ENCODE measurements at regions not wholly inside any gene's neighbourhood (a gene's known extent, or its start where the extent isn't known, plus 50 kb on each side); places are given as distances from the start of the nearest gene placed in this dataset.

DNA sequence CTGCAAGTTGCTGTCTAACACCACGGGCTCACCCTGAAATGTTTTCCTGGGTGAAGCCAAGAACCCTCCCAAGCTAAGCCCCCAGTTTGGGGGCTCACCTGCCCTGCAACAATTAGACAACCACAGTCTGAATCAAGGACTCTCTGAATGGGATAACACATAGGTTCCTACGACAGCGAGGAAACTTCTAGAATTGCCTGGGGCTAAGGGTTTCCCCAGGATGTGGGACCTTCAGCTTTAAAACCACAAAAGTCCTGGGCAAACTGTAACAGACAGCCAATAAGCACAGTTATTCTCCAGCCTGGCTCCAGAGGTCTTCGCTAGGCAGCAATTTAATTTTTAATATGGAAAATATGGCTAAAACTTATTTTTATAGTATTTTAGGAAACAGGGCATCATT is 162.6 kb downstream of the PRKX start:
- Histone ChIP-seq H3K4me1 (ENCODE audit: insufficient read depth, insufficient read length) (peaks cover 4% of the 10 kb centered on the region), H3K36me3 (ENCODE audit: insufficient read depth, insufficient read length, low read length) (no peaks in the 10 kb centered on the region), H3K9me3 (ENCODE audit: insufficient read depth, low read length) (no peaks in the 10 kb centered on the region; the same call in 1 of the 2 replicates), H3K9ac (ENCODE audit: insufficient read length, low read depth) (no peak overlapping the region), H3K27me3 (ENCODE audit: insufficient read depth, insufficient read length) (no peaks in the 10 kb centered on the region), H3K4me3 (ENCODE audit: insufficient read length, low read depth) (no peak overlapping the region)
- DNase-seq (ENCODE audit: low read depth, low spot score) = no peak
- TF ChIP-seq ZNF274 (IDR thresholded peaks at IDR 0.05; ENCODE audit: low read depth, low read length) (no peak), SUZ12 (IDR thresholded peaks at IDR 0.05; ENCODE audit: extremely low read depth, insufficient read depth, insufficient read length) (no peak), YY1 (IDR thresholded peaks at IDR 0.05; ENCODE audit: insufficient read depth, insufficient read length) (no peak)

DNA sequence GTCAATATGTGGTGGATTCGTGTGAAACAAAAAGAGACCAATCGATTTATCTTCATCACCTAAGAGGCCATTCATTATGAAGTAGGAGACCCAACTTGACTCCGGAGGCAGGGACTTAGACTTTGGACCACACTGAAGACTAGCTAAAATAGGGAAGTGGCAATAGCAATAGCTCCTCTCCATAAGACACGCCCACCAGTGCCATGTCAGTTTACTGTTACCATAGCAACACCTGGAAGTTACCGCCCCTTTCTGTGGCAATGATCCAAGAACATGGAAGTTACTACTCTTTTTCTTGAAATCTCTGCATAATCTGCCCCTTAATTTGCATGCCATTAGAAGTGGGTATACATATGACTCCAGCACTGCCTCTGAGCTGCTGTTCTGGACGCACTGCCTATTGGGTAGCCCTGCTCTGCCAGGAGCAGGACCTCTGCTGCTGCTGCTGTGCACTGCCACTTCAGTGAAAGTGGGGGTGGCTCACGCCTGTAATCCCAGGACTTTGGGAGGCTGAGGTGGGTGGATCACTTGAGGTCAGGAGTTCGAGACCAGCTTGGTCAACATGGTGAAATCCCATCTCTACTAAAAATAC is 163.2 kb downstream of the PRKX start:
- TF ChIP-seq SUZ12 (IDR thresholded peaks at IDR 0.05; ENCODE audit: extremely low read depth, insufficient read depth, insufficient read length) = no peak
- no peak for TF ChIP-seq ZNF274 (IDR thresholded peaks at IDR 0.05; ENCODE audit: low read depth, low read length)
- TF ChIP-seq YY1 (IDR thresholded peaks at IDR 0.05; ENCODE audit: insufficient read depth, insufficient read length) = no peak
- no peak for DNase-seq (ENCODE audit: low read depth, low spot score)
- peaks cover 4% of the 10 kb centered on the region for H3K4me1 ChIP-seq (ENCODE audit: insufficient read depth, insufficient read length)
- H3K9me3 ChIP-seq (ENCODE audit: insufficient read depth, low read length) = no peaks in the 10 kb centered on the region; the same call in 1 of the 2 replicates
- no peak overlapping the region for H3K9ac ChIP-seq (ENCODE audit: insufficient read length, low read depth)
- H3K36me3 ChIP-seq (ENCODE audit: insufficient read depth, insufficient read length, low read length) = no peaks in the 10 kb centered on the region
- no peak overlapping the region for H3K4me3 ChIP-seq (ENCODE audit: insufficient read length, low read depth)
- no peaks in the 10 kb centered on the region for H3K27me3 ChIP-seq (ENCODE audit: insufficient read depth, insufficient read length)

DNA sequence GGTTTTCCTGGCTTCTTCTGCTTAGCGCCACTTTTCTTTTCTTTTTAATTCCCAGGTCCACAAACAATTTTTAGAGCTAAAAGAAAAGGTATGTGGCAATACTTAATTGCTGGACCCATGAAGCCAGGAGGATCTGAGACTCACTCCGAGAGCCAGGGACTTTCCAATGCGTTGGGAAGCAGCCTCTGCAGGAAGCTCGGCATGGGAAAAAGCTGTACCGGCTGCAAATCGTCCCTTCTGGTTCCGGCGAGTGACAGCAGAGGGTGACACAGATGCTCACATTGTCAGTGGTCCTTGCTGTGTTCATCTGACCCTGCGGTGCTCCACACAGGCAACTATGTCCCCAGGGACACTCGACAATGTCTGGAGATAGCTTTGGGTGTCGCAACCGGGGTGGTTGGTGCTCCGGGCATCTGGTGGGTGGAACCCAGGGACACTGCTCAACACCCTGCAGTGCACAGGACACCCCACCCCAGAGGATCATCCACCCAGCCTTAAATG is 164.0 kb downstream of the PRKX start:
- no peak for DNase-seq (ENCODE audit: low read depth, low spot score)
- H3K9ac ChIP-seq (ENCODE audit: insufficient read length, low read depth) = peak overlapping the region; percentile 26

DNA sequence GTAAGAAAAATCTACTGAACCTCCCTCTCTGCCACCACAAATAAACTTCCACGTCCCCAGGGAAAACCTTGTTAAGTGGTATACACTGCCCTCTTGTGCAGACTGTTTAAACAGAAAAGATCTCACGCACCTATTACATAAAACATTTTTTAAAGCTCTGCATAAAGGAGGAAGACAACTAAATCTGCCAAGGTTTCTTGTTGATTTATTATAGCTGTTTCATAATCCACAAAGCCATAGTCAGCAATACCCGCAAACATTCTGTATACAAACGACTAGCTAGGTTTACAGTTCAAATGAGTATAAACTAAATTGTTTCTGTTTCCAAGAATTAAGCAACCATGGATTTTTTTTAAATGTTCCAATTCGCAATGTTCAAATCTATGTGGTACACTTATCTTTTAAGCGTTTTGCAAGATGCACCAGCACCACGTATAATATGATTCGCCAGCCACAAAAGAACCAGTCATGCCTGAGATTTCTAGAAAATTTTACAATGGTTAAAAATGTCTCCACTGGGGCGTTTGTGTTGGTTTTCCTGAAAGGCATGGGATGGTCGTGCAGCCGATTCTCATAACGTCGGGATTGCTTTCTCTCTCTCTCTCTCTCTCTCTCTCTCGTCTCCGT is 164.6 kb downstream of the PRKX start:
- peak overlapping the region; percentile 26 for H3K9ac ChIP-seq (ENCODE audit: insufficient read length, low read depth)

More for the DNA sequence above, 164.0 kb downstream of the PRKX start:
- peak overlapping the region; percentile 28 for H3K4me3 ChIP-seq (ENCODE audit: insufficient read length, low read depth)
- H3K36me3 ChIP-seq (ENCODE audit: insufficient read depth, insufficient read length, low read length) = no peaks in the 10 kb centered on the region
- H3K4me1 ChIP-seq (ENCODE audit: insufficient read depth, insufficient read length) = peaks cover 4% of the 10 kb centered on the region
- H3K9me3 ChIP-seq (ENCODE audit: insufficient read depth, low read length) = no peaks in the 10 kb centered on the region; the same call in 1 of the 2 replicates
- no peaks in the 10 kb centered on the region for H3K27me3 ChIP-seq (ENCODE audit: insufficient read depth, insufficient read length)
- TF ChIP-seq ZNF274 (IDR thresholded peaks at IDR 0.05; ENCODE audit: low read depth, low read length) (no peak), SUZ12 (IDR thresholded peaks at IDR 0.05; ENCODE audit: extremely low read depth, insufficient read depth, insufficient read length) (no peak), YY1 (IDR thresholded peaks at IDR 0.05; ENCODE audit: insufficient read depth, insufficient read length) (no peak)

DNA sequence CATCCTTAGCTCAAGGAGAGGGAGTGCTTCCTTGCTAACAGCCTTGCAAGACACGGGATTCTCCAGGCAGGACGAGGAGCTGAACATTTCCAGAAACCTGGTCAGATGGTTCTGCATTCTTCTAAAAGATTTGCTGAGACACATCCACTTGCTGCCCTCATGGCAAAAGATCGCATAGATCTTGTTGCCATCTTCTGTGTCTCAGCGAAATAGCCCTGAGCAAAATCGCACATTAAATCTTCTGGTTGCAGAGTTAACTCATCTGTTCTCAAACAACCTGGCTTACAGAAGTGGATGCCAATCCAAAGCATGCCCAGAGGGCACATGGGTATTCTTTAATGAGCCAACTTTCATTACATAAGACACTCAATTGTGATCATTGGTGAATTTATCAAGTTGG is 167.5 kb downstream of the PRKX start:
- Histone ChIP-seq H3K4me3 (ENCODE audit: insufficient read length, low read depth) (no peak overlapping the region), H3K9ac (ENCODE audit: insufficient read length, low read depth) (no peak overlapping the region), H3K9me3 (ENCODE audit: insufficient read depth, low read length) (no peaks in the 10 kb centered on the region; the same call in 1 of the 2 replicates), H3K36me3 (ENCODE audit: insufficient read depth, insufficient read length, low read length) (no peaks in the 10 kb centered on the region), H3K27me3 (ENCODE audit: insufficient read depth, insufficient read length) (no peaks in the 10 kb centered on the region), H3K4me1 (ENCODE audit: insufficient read depth, insufficient read length) (peaks cover 2% of the 10 kb centered on the region)
- TF ChIP-seq YY1 (IDR thresholded peaks at IDR 0.05; ENCODE audit: insufficient read depth, insufficient read length) (no peak), SUZ12 (IDR thresholded peaks at IDR 0.05; ENCODE audit: extremely low read depth, insufficient read depth, insufficient read length) (no peak), ZNF274 (IDR thresholded peaks at IDR 0.05; ENCODE audit: low read depth, low read length) (no peak)
- DNase-seq (ENCODE audit: low read depth, low spot score) = no peak

More for the DNA sequence above, 164.6 kb downstream of the PRKX start:
- H3K9me3 ChIP-seq (ENCODE audit: insufficient read depth, low read length) = no peaks in the 10 kb centered on the region; the same call in 1 of the 2 replicates
- H3K4me1 ChIP-seq (ENCODE audit: insufficient read depth, insufficient read length) = peaks cover 4% of the 10 kb centered on the region
- H3K27me3 ChIP-seq (ENCODE audit: insufficient read depth, insufficient read length) = no peaks in the 10 kb centered on the region
- H3K36me3 ChIP-seq (ENCODE audit: insufficient read depth, insufficient read length, low read length) = no peaks in the 10 kb centered on the region
- no peak for TF ChIP-seq SUZ12 (IDR thresholded peaks at IDR 0.05; ENCODE audit: extremely low read depth, insufficient read depth, insufficient read length)
- TF ChIP-seq YY1 (IDR thresholded peaks at IDR 0.05; ENCODE audit: insufficient read depth, insufficient read length) = no peak
- no peak for TF ChIP-seq ZNF274 (IDR thresholded peaks at IDR 0.05; ENCODE audit: low read depth, low read length)
- DNase-seq (ENCODE audit: low read depth, low spot score) = no peak
- peak overlapping the region; percentile 28 for H3K4me3 ChIP-seq (ENCODE audit: insufficient read length, low read depth)

DNA sequence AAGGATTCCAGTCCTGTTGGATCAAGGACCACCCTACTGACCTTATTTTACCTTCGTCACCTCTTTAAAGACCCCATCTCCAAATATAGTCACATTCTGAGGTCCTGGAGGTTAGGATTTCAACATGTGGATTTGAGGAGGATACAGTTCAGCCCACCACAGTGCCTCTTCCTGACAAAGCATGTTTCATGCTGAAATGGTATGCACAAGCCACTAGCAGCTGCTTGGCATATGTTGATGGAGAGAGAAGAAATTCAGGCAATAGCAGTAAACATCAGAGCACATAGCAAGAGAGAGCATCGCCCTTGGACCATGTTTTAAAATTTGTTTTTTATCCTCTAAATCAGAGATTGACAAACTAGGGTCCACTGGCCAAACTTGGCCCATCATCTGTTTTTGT is 172.1 kb downstream of the PRKX start:
- no peak for DNase-seq (ENCODE audit: low read depth, low spot score)
- Histone ChIP-seq H3K4me3 (ENCODE audit: insufficient read length, low read depth) (no peak overlapping the region), H3K36me3 (ENCODE audit: insufficient read depth, insufficient read length, low read length) (no peaks in the 10 kb centered on the region), H3K4me1 (ENCODE audit: insufficient read depth, insufficient read length) (no peaks in the 10 kb centered on the region), H3K9ac (ENCODE audit: insufficient read length, low read depth) (no peak overlapping the region), H3K27me3 (ENCODE audit: insufficient read depth, insufficient read length) (no peaks in the 10 kb centered on the region), H3K9me3 (ENCODE audit: insufficient read depth, low read length) (no peaks in the 10 kb centered on the region)
- TF ChIP-seq SUZ12 (IDR thresholded peaks at IDR 0.05; ENCODE audit: extremely low read depth, insufficient read depth, insufficient read length) = no peak
- no peak for TF ChIP-seq YY1 (IDR thresholded peaks at IDR 0.05; ENCODE audit: insufficient read depth, insufficient read length)
- TF ChIP-seq ZNF274 (IDR thresholded peaks at IDR 0.05; ENCODE audit: low read depth, low read length) = no peak

DNA sequence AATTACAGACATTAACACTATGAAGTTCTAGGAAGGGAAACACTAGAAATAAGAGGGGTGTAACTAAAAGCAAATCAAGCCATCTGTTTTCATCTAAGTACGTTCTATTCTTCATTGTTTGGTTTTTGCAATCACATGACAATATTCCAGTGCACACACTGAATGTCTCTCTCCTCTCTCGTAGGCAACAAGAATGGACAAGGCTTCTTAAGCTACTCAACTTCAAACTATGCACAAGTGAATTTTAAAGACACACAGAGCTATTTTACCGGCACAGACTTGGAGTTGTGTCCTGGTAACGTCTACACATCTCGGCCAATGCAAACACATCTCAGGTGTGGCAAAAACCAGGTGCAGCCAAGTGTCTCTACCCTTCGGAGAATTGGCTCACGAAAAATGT is 173.3 kb downstream of the PRKX start:
- H3K9ac ChIP-seq (ENCODE audit: insufficient read length, low read depth) = no peak overlapping the region
- H3K4me3 ChIP-seq (ENCODE audit: insufficient read length, low read depth) = no peak overlapping the region
- DNase-seq (ENCODE audit: low read depth, low spot score) = no peak
- H3K27me3 ChIP-seq (ENCODE audit: insufficient read depth, insufficient read length) = no peaks in the 10 kb centered on the region
- no peaks in the 10 kb centered on the region for H3K9me3 ChIP-seq (ENCODE audit: insufficient read depth, low read length)
- no peaks in the 10 kb centered on the region for H3K4me1 ChIP-seq (ENCODE audit: insufficient read depth, insufficient read length)
- H3K36me3 ChIP-seq (ENCODE audit: insufficient read depth, insufficient read length, low read length) = no peaks in the 10 kb centered on the region
- TF ChIP-seq YY1 (IDR thresholded peaks at IDR 0.05; ENCODE audit: insufficient read depth, insufficient read length) (no peak), ZNF274 (IDR thresholded peaks at IDR 0.05; ENCODE audit: low read depth, low read length) (no peak), SUZ12 (IDR thresholded peaks at IDR 0.05; ENCODE audit: extremely low read depth, insufficient read depth, insufficient read length) (no peak)

All from NT2/D1 (cell line).